DOHH2 (cell line): ENCODE measurements at regions not wholly inside any gene's neighbourhood (a gene's known extent, or its start where the extent isn't known, plus 50 kb on each side); places are given as distances from the start of the nearest gene placed in this dataset.

Experiments used
- H3F3A ChIP-seq: fragments of 200-600 bp; sonication (generic), shearing (Covaris generic); 2 replicates; pipeline ENCODE4 v1.6.0; 2016; ENCODE audit warnings: antibody characterized with exemption, mild to moderate bottlenecking; ENCODE audit not compliant: control insufficient read depth, insufficient read depth
- H3K27ac ChIP-seq: fragments of 200-600 bp; sonication (generic); 2 replicates; pipeline ENCODE4 v1.5.1; 2014; ENCODE audit warnings: low read depth, mild to moderate bottlenecking, low read length, moderate library complexity
- H3K27me3 ChIP-seq: fragments of 200-600 bp; sonication (generic); 2 replicates; pipeline ENCODE4 v1.6.1; 2014; ENCODE audit warnings: mild to moderate bottlenecking, low read length, mixed read lengths; ENCODE audit not compliant: control insufficient read depth
- H3K36me3 ChIP-seq: fragments of 200-600 bp; sonication (generic); 2 replicates; pipeline ENCODE4 v1.6.1; 2014; ENCODE audit warnings: mild to moderate bottlenecking, low read length, moderate library complexity, mixed read lengths; ENCODE audit not compliant: control insufficient read depth
- H3K4me1 ChIP-seq: fragments of 200-600 bp; sonication (generic); 2 replicates; pipeline ENCODE4 v1.6.1; 2014; ENCODE audit warnings: mild to moderate bottlenecking, low read length, mixed read lengths; ENCODE audit not compliant: control insufficient read depth
- H3K4me2 ChIP-seq: fragments of 200-600 bp; sonication (generic); 2 replicates; pipeline ENCODE4 v1.6.0; 2014; ENCODE audit warnings: mild to moderate bottlenecking, low read length, moderate library complexity
- H3K4me3 ChIP-seq: fragments of 200-600 bp; sonication (generic); 2 replicates; pipeline ENCODE4 v1.5.1; 2014; ENCODE audit warnings: mild to moderate bottlenecking, low read length, mixed read lengths
- H3K79me2 ChIP-seq: fragments of 200-600 bp; sonication (generic); 2 replicates; pipeline ENCODE4 v1.6.1; 2014; ENCODE audit warnings: mild to moderate bottlenecking, low read length, mixed read lengths; ENCODE audit not compliant: control insufficient read depth
- H3K9me2 ChIP-seq: fragments of 200-600 bp; sonication (generic); replicated peaks from 2 replicates; pipeline ENCODE4 v1.6.1; 2014; ENCODE audit warnings: mild to moderate bottlenecking, low read length, mixed read lengths; ENCODE audit not compliant: control insufficient read depth
- H3K9me3 ChIP-seq: fragments of 200-600 bp; sonication (generic); 2 replicates; pipeline ENCODE4 v1.6.1; 2014; ENCODE audit warnings: antibody characterized with exemption, low read length, mixed read lengths; ENCODE audit not compliant: control insufficient read depth, insufficient read depth
- H4K20me1 ChIP-seq: fragments of 200-600 bp; sonication (generic); 2 replicates; pipeline ENCODE4 v1.6.0; 2014; ENCODE audit warnings: low read depth, mild to moderate bottlenecking, antibody characterized with exemption, low read length, moderate library complexity; ENCODE audit not compliant: control insufficient read depth, insufficient read depth
- CTCF ChIP-seq: fragments of 200-600 bp; sonication (generic); IDR thresholded peaks from one replicate; pipeline ENCODE4 v1.5.1; 2014; ENCODE audit warnings: antibody characterized with exemption, mild to moderate bottlenecking, low read depth, low read length; ENCODE audit not compliant: poor library complexity, severe bottlenecking
- EZH2phosphoT487 ChIP-seq: fragments of 200-600 bp; sonication (generic); IDR thresholded peaks from 2 replicates; pipeline ENCODE4 v1.6.1; 2017; ENCODE audit warnings: borderline replicate concordance, mild to moderate bottlenecking, antibody characterized with exemption, low read length, moderate library complexity, mixed read lengths

GRCh38 chr7:113805976-113806375 is 112.8 kb downstream of the PPP1R3A start:
- no peaks in the 10 kb centered on the region for H4K20me1 ChIP-seq
- H3F3A ChIP-seq: no peaks in the 10 kb centered on the region
- no peaks in the 10 kb centered on the region for H3K27me3 ChIP-seq
- no peak overlapping the region for H3K27ac ChIP-seq
- no peak overlapping the region for H3K4me3 ChIP-seq
- H3K79me2 ChIP-seq: no peaks in the 10 kb centered on the region
- TF ChIP-seq CTCF: no peak
- H3K9me3 ChIP-seq: no peaks in the 10 kb centered on the region
- no peaks in the 10 kb centered on the region for H3K9me2 ChIP-seq
- H3K4me2 ChIP-seq: no peak overlapping the region
- H3K4me1 ChIP-seq: no peaks in the 10 kb centered on the region
- no peaks in the 10 kb centered on the region for H3K36me3 ChIP-seq

GRCh38 chr7:113804475-113805095 is 114.2 kb downstream of the PPP1R3A start:
- no peak for TF ChIP-seq EZH2phosphoT487
- TF ChIP-seq CTCF: no peak
- Histone ChIP-seq H3K4me2 (no peak overlapping the region), H4K20me1 (no peaks in the 10 kb centered on the region), H3F3A (no peaks in the 10 kb centered on the region), H3K27me3 (no peaks in the 10 kb centered on the region), H3K36me3 (no peaks in the 10 kb centered on the region), H3K27ac (no peak overlapping the region), H3K4me1 (no peaks in the 10 kb centered on the region), H3K79me2 (no peaks in the 10 kb centered on the region), H3K9me3 (no peaks in the 10 kb centered on the region), H3K4me3 (no peak overlapping the region), H3K9me2 (no peaks in the 10 kb centered on the region)

- no peak overlapping the region for H3K4me2 ChIP-seq
These were observed 117.1 kb downstream of the PPP1R3A start for GRCh38 chr7:113801751-113802150.

More at GRCh38 chr7:113801751-113802150, 117.1 kb downstream of the PPP1R3A start:
- no peaks in the 10 kb centered on the region for H4K20me1 ChIP-seq
- no peaks in the 10 kb centered on the region for H3K36me3 ChIP-seq
- H3K9me2 ChIP-seq: no peaks in the 10 kb centered on the region
- no peaks in the 10 kb centered on the region for H3F3A ChIP-seq
- TF ChIP-seq EZH2phosphoT487 (no peak), CTCF (no peak)
- H3K27me3 ChIP-seq: no peaks in the 10 kb centered on the region
- no peaks in the 10 kb centered on the region for H3K4me1 ChIP-seq
- H3K9me3 ChIP-seq: no peaks in the 10 kb centered on the region
- no peaks in the 10 kb centered on the region for H3K79me2 ChIP-seq
- no peak overlapping the region for H3K4me3 ChIP-seq
- H3K27ac ChIP-seq: no peak overlapping the region
